ENCODE measurements at regions not wholly inside any gene's neighbourhood (a gene's known extent, or its start where the extent isn't known, plus 50 kb on each side); places are given as distances from the start of the nearest gene placed in this dataset.

- DNase-seq = no peak
- Histone ChIP-seq H3K9me3 (peaks cover 7% of the 10 kb centered on the region), H3K36me3 (no peaks in the 10 kb centered on the region), H3K27me3 (no peaks in the 10 kb centered on the region), H3K4me3 (no peak overlapping the region)
Measured at GRCh38 chr3:159548675-159549335, 439.8 kb upstream of the IL12A start.

DNA sequence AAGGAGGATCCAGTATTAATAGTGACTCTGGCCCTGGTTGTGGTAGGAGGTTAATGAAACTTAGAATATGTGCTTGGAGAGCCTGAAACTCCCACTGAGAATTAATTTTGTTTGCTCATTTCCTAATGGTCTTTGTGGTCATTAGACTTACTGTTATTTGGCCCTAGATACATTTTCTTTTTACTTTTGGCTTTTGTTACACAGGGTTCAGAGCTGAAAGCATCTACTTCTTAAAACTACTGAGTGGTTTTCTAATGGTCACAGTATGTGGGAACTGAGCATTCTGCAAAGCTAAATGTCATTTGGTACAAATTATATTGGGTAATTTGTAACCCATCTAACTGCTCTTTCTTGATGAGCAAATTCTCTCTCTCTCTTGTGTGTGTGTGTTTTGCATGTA, 433.4 kb upstream of the IL12A start:
- Histone ChIP-seq H3K9me3 (peaks cover 3% of the 10 kb centered on the region; the same call in 1 of the 2 replicates), H3K4me3 (no peak overlapping the region), H3K27me3 (no peaks in the 10 kb centered on the region), H3K36me3 (no peaks in the 10 kb centered on the region)
- no peak for DNase-seq

GRCh38 chr3:159559771-159560170, 428.9 kb upstream of the IL12A start:
- no peaks in the 10 kb centered on the region for H3K36me3 ChIP-seq
- H3K27me3 ChIP-seq = no peaks in the 10 kb centered on the region; the same call in 1 of the 2 replicates
- no peak overlapping the region for H3K4me3 ChIP-seq
- H3K9me3 ChIP-seq = no peaks in the 10 kb centered on the region
- no peak for DNase-seq

GRCh38 chr3:159560214-159560979, 428.2 kb upstream of the IL12A start:
- H3K36me3 ChIP-seq = no peaks in the 10 kb centered on the region
- no peaks in the 10 kb centered on the region; the same call in 1 of the 2 replicates for H3K27me3 ChIP-seq
- H3K4me3 ChIP-seq = no peak overlapping the region
- no peak for DNase-seq
- H3K9me3 ChIP-seq = no peaks in the 10 kb centered on the region

GRCh38 chr3:159565313-159565712, 423.3 kb upstream of the IL12A start:
- Histone ChIP-seq H3K27me3 (no peaks in the 10 kb centered on the region; the same call in 1 of the 2 replicates), H3K4me3 (no peak overlapping the region), H3K36me3 (no peaks in the 10 kb centered on the region), H3K9me3 (peaks cover under 1% of the 10 kb centered on the region; the same call in 1 of the 2 replicates)
- no peak for DNase-seq

DNA sequence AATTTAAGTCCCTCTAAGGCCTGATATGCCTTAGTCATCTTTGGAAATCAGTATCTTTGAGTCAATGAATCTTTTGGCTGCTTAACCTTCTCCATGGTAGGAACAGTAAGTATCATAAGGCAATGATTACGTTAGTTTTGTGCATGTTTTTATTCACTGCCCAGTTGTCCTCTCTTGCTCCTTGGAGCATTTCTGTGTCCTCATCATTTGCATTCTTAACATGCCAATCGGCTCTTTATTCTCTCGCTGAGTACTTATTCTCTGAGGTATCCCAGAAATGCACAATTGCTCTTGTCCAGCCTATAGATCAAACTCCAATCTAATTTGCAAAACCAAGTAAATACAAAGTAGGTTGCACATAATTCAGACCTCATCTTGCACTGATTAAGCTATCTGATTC, 405.0 kb upstream of the IL12A start:
- Histone ChIP-seq H3K27me3 (no peaks in the 10 kb centered on the region; the same call in 1 of the 2 replicates), H3K9me3 (no peaks in the 10 kb centered on the region), H3K36me3 (no peaks in the 10 kb centered on the region), H3K4me3 (no peak overlapping the region)
- DNase-seq = no peak

DNA sequence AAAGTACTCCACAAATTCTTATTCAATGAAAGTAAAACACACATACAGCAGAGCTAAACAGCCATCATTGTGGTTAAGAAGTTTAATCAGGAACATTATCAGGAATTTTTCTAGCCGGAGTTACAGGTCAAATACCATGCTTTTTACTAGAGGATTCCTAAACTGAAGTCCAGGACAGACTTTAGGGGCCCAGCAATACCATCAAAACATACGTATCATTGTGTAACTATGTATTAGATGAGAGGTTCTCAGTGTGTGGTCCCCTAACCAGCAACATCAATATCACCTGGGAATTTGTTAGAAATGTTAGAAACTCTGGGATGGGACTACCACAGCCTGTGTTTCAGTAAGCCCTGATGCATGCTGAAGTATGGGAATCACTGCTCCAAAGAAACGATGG, 404.2 kb upstream of the IL12A start:
- Histone ChIP-seq H3K27me3 (peaks cover 2% of the 10 kb centered on the region), H3K9me3 (0 out of 2 replicates have a peak, but pooled peaks cover under 1% of the 10 kb centered on the region), H3K36me3 (no peaks in the 10 kb centered on the region), H3K4me3 (no peak overlapping the region)
- no peak for DNase-seq

- Histone ChIP-seq H3K27me3 (peaks cover 2% of the 10 kb centered on the region), H3K9me3 (0 out of 2 replicates have a peak, but pooled peaks cover 3% of the 10 kb centered on the region), H3K36me3 (no peaks in the 10 kb centered on the region), H3K4me3 (no peak overlapping the region)
- peak; percentile 42 for DNase-seq
Measured at GRCh38 chr3:159586571-159587202, 401.9 kb upstream of the IL12A start.

DNA sequence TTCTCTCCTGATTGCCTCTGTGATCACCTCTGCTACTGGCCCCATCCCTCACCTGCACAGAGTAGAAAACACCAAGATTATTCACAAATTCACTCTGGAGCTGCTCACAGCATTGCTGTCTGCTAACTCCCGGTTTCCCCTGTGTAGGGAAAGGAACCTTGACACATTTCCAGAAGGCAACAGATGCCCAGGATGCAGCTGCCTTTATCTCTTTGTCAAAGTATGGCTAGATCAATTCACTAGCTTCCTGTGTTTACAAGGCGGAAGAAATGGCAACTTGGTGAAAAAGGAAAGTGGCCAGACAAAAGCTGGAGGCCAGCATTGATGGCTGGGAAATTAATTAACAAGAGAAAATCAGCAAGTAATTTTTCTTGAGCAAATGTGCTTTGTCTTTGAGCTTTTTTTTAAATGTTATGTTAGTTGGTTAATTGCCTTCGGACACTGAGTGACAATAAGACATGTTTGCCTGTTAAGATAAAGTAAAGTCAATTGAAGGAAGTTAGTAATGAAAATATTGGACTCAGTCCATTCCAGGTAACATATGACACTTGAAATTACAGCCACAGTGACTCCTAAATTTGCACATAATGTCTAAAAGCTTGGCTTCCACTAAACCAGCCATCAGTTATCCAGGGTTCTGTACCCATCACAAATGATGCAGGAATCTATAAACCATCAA, 394.6 kb upstream of the IL12A start:
- Histone ChIP-seq H3K36me3 (no peaks in the 10 kb centered on the region), H3K4me3 (no peak overlapping the region), H3K9me3 (peaks cover 5% of the 10 kb centered on the region; the same call in 1 of the 2 replicates), H3K27me3 (peaks cover under 1% of the 10 kb centered on the region; the same call in 1 of the 2 replicates)
- no peak for DNase-seq

DNA sequence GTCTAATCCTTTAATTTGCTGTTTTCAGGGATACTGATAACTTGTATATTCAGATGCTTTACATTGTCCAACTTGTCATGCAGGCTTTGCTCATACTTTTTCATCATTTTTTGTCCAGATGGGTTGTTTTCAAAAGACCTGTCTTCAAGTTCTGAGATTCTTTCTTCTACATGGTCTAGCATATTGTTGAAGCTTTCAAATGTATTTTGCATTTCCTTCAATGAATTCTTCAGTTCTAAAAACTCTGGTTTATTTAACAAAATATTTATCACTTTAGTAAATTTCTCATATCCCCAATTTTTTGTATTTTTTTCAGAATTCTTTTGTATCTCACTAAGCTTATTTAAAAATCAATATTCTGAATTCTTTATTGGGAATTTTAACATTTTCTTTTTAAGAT, 388.3 kb upstream of the IL12A start:
- no peaks in the 10 kb centered on the region for H3K27me3 ChIP-seq
- no peak for DNase-seq
- no peaks in the 10 kb centered on the region for H3K36me3 ChIP-seq
- peaks cover 11% of the 10 kb centered on the region for H3K9me3 ChIP-seq
- no peak overlapping the region for H3K4me3 ChIP-seq

GRCh38 chr3:159604151-159604581, 384.5 kb upstream of the IL12A start:
- H3K27me3 ChIP-seq = no peaks in the 10 kb centered on the region
- H3K9me3 ChIP-seq = peaks cover 8% of the 10 kb centered on the region
- DNase-seq = peak; percentile 62
- H3K4me3 ChIP-seq = no peak overlapping the region
- H3K36me3 ChIP-seq = no peaks in the 10 kb centered on the region

GRCh38 chr3:159605101-159605500, 383.5 kb upstream of the IL12A start:
- no peaks in the 10 kb centered on the region for H3K36me3 ChIP-seq
- H3K27me3 ChIP-seq = no peaks in the 10 kb centered on the region
- DNase-seq = no peak
- no peak overlapping the region for H3K4me3 ChIP-seq
- peaks cover 2% of the 10 kb centered on the region for H3K9me3 ChIP-seq

DNA sequence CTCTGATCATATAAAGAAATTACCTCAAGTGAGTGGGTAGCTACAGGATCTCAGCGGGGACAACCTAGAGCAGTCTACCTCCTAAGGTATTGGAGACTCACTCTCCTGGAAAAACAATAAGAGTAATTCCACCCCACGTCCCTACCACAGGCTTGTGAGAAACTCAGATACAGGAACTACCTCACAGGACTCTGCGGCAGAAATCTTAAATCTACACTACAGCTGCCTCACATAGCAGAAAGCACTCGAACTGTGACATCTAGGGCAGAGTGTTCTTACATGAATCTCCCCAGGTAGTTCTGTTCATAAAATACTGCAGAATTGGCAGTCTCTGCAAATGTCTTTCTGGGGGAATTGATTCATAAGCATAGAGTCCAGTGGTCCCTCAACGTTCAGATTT, 382.9 kb upstream of the IL12A start:
- DNase-seq = no peak
- H3K4me3 ChIP-seq = no peak overlapping the region
- no peaks in the 10 kb centered on the region for H3K36me3 ChIP-seq
- no peaks in the 10 kb centered on the region for H3K27me3 ChIP-seq
- no peaks in the 10 kb centered on the region for H3K9me3 ChIP-seq

GRCh38 chr3:159607856-159608255, 380.8 kb upstream of the IL12A start:
- Histone ChIP-seq H3K36me3 (no peaks in the 10 kb centered on the region), H3K4me3 (no peak overlapping the region), H3K27me3 (no peaks in the 10 kb centered on the region), H3K9me3 (no peaks in the 10 kb centered on the region)
- DNase-seq = no peak

DNA sequence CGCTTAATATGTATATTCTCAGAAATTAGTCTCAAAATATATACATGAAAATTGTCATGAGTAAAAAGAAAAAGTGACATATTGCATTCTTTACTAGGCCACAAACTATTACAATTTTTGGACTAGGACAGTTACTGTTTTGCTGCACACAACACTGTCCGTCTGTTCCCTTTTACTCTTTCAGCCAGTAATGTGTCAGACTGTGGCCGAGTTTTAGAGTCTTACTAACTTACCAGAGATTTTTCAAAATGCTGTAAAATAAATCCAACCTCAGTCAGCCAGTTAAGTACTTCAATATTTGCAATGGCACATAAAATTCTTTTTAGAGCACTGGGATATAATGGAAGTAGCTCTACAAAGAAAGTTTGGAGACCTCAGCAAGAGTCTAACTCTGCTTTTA, 380.3 kb upstream of the IL12A start:
- Histone ChIP-seq H3K27me3 (no peaks in the 10 kb centered on the region), H3K9me3 (no peaks in the 10 kb centered on the region), H3K36me3 (no peaks in the 10 kb centered on the region), H3K4me3 (no peak overlapping the region)
- DNase-seq = no peak

DNA sequence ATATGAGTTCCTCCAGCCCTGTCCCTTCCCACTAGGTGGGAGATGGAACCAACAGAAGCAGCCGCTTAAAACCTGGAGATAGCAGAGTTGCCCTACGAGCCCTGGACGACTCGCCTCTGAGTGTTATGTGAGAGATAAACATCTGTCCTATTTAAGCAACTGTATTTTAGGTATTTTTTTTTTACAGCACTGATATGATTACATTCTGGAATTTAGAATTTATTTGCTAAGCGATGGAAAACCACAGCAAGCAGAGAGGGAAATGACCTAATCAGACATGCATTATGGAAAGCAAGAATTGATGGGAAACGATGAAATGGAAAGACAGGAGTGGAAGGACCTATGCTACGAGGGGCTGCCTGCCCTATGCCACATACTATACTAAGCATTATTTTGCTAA, 379.0 kb upstream of the IL12A start:
- no peaks in the 10 kb centered on the region for H3K36me3 ChIP-seq
- DNase-seq = no peak

More for the DNA sequence above, 379.0 kb upstream of the IL12A start:
- no peak overlapping the region for H3K4me3 ChIP-seq
- H3K27me3 ChIP-seq = no peaks in the 10 kb centered on the region
- no peaks in the 10 kb centered on the region for H3K9me3 ChIP-seq

Measured in MG63 (cell line).